ENCODE measurements at regions not wholly inside any gene's neighbourhood (a gene's known extent, or its start where the extent isn't known, plus 50 kb on each side); places are given as distances from the start of the nearest gene placed in this dataset.

- TF ChIP-seq, protein P1, sequence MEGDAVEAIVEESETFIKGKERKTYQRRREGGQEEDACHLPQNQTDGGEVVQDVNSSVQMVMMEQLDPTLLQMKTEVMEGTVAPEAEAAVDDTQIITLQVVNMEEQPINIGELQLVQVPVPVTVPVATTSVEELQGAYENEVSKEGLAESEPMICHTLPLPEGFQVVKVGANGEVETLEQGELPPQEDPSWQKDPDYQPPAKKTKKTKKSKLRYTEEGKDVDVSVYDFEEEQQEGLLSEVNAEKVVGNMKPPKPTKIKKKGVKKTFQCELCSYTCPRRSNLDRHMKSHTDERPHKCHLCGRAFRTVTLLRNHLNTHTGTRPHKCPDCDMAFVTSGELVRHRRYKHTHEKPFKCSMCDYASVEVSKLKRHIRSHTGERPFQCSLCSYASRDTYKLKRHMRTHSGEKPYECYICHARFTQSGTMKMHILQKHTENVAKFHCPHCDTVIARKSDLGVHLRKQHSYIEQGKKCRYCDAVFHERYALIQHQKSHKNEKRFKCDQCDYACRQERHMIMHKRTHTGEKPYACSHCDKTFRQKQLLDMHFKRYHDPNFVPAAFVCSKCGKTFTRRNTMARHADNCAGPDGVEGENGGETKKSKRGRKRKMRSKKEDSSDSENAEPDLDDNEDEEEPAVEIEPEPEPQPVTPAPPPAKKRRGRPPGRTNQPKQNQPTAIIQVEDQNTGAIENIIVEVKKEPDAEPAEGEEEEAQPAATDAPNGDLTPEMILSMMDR (IDR thresholded peaks at IDR 0.05) = no peak
- no peak for TF ChIP-seq EZH2 (IDR thresholded peaks at IDR 0.05)
Observed at GRCh38 chr1:83632906-83633305, 366.0 kb downstream of the TTLL7 start.
